ENCODE measurements at regions not wholly inside any gene's neighbourhood (a gene's known extent, or its start where the extent isn't known, plus 50 kb on each side); places are given as distances from the start of the nearest gene placed in this dataset.

DNA sequence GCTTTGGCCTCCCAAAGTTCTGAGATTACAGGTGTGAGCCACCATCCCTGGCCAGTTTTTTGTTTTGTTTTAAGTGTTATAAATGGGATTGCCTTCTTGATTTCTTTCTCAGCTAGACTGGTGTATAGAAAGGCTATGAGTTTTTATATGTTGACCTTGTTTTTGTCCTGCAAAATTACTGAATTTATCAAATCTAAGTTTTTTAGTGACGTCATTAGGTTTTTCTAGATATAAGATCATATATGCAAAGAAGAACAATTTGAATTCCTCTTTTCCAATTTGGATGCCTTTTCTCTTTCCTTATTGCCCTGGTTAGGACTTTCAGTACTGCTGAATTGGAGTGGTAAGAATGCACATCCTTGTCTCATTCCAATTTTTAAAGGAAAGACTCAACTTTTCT is 81.3 kb upstream of the MOCS1 start:
- Histone ChIP-seq H4K20me1 (ENCODE audit: insufficient read depth, low read length) (no peaks in the 10 kb centered on the region), H3K79me2 (ENCODE audit: insufficient read depth, low read length) (no peaks in the 10 kb centered on the region), H3K4me3 (ENCODE audit: low read depth, low read length, poor library complexity, severe bottlenecking) (no peak overlapping the region), H3K27ac (ENCODE audit: low read depth, low read length, poor library complexity, severe bottlenecking) (no peak overlapping the region), H3F3A (ENCODE audit: insufficient read depth, low read length) (no peaks in the 10 kb centered on the region), H3K4me2 (ENCODE audit: low read length) (no peak overlapping the region), H3K4me1 (ENCODE audit: insufficient read depth, low read length, severe bottlenecking) (no peaks in the 10 kb centered on the region), H3K9me3 (ENCODE audit: low read length) (no peaks in the 10 kb centered on the region), H3K9ac (ENCODE audit: low read length) (no peak overlapping the region), H3K36me3 (ENCODE audit: insufficient read depth, low read length) (no peaks in the 10 kb centered on the region), H3K27me3 (ENCODE audit: insufficient read depth, low read length) (no peaks in the 10 kb centered on the region), H3K9me2 (ENCODE audit: low read depth, low read length) (no peaks in the 10 kb centered on the region), H2AFZ (ENCODE audit: low read length) (no peak overlapping the region)
- TF ChIP-seq, protein P1, sequence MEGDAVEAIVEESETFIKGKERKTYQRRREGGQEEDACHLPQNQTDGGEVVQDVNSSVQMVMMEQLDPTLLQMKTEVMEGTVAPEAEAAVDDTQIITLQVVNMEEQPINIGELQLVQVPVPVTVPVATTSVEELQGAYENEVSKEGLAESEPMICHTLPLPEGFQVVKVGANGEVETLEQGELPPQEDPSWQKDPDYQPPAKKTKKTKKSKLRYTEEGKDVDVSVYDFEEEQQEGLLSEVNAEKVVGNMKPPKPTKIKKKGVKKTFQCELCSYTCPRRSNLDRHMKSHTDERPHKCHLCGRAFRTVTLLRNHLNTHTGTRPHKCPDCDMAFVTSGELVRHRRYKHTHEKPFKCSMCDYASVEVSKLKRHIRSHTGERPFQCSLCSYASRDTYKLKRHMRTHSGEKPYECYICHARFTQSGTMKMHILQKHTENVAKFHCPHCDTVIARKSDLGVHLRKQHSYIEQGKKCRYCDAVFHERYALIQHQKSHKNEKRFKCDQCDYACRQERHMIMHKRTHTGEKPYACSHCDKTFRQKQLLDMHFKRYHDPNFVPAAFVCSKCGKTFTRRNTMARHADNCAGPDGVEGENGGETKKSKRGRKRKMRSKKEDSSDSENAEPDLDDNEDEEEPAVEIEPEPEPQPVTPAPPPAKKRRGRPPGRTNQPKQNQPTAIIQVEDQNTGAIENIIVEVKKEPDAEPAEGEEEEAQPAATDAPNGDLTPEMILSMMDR (IDR thresholded peaks at IDR 0.05; ENCODE audit: low read length) = no peak
- TF ChIP-seq EZH2 (IDR thresholded peaks at IDR 0.05; ENCODE audit: borderline replicate concordance, low read length) = no peak

DNA sequence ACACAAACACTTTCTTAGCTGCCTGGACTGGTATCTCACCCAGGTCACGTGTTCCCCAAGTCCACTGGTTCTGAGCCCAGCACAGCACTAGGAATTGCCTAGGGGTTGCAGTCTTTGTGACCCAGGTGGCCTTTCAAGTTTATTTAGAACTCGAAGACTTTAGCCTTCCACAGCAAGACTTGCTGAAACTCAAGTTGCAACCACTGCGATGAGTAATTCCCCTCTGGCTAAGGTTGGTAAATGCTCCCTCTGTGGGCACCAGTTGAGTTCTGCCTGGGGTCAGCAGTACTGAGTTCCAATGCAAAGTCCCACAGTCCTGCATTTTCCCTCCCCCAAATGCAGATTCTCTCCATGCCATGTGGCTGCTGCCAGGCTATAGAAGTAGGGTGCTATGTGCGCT is 77.6 kb upstream of the MOCS1 start:
- no peak overlapping the region for H2AFZ ChIP-seq (ENCODE audit: low read length)
- H3K27me3 ChIP-seq (ENCODE audit: insufficient read depth, low read length) = no peaks in the 10 kb centered on the region
- H3K27ac ChIP-seq (ENCODE audit: low read depth, low read length, poor library complexity, severe bottlenecking) = no peak overlapping the region
- no peaks in the 10 kb centered on the region for H4K20me1 ChIP-seq (ENCODE audit: insufficient read depth, low read length)
- no peaks in the 10 kb centered on the region for H3K36me3 ChIP-seq (ENCODE audit: insufficient read depth, low read length)
- TF ChIP-seq, protein P1 (IDR thresholded peaks at IDR 0.05; ENCODE audit: low read length) = no peak
- no peak for TF ChIP-seq EZH2 (IDR thresholded peaks at IDR 0.05; ENCODE audit: borderline replicate concordance, low read length)
- no peak overlapping the region for H3K9ac ChIP-seq (ENCODE audit: low read length)
- no peaks in the 10 kb centered on the region for H3K79me2 ChIP-seq (ENCODE audit: insufficient read depth, low read length)
- no peaks in the 10 kb centered on the region for H3K4me1 ChIP-seq (ENCODE audit: insufficient read depth, low read length, severe bottlenecking)
- H3K4me2 ChIP-seq (ENCODE audit: low read length) = no peak overlapping the region
- H3K4me3 ChIP-seq (ENCODE audit: low read depth, low read length, poor library complexity, severe bottlenecking) = no peak overlapping the region
- H3K9me3 ChIP-seq (ENCODE audit: low read length) = no peaks in the 10 kb centered on the region
- no peaks in the 10 kb centered on the region for H3K9me2 ChIP-seq (ENCODE audit: low read depth, low read length)
- no peaks in the 10 kb centered on the region for H3F3A ChIP-seq (ENCODE audit: insufficient read depth, low read length)

DNA sequence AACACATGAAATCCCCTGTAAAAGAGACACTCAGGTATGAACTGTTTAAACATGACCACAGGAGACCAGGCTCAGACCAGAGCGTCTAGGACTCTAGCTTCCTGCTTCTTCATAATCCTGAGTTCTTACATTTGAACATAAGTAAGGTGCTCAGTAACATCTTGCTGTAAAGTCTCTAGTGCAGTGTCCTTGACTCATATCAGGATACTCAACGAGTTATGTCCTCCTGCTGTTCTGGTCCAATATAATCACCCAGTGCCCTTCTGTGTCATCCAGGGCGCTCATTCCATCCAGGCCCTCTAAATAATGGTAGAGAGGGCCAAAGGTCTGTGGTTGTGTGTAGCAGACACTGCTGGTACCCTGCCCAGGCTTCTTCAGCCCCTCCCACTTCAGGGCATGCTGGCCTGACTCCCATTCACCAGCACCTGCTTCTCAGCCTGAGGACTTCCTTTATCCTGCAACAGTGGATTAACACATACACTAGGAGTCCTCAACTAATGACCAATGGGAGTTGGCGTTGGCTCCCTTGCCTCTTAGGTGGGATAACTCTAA is 66.8 kb upstream of the MOCS1 start:
- no peak overlapping the region for H3K4me3 ChIP-seq (ENCODE audit: low read depth, low read length, poor library complexity, severe bottlenecking)
- no peaks in the 10 kb centered on the region for H3K4me1 ChIP-seq (ENCODE audit: insufficient read depth, low read length, severe bottlenecking)
- no peaks in the 10 kb centered on the region for H4K20me1 ChIP-seq (ENCODE audit: insufficient read depth, low read length)
- no peak overlapping the region for H3K9ac ChIP-seq (ENCODE audit: low read length)
- H3K4me2 ChIP-seq (ENCODE audit: low read length) = no peak overlapping the region
- H3F3A ChIP-seq (ENCODE audit: insufficient read depth, low read length) = no peaks in the 10 kb centered on the region
- H3K9me3 ChIP-seq (ENCODE audit: low read length) = no peaks in the 10 kb centered on the region
- H3K36me3 ChIP-seq (ENCODE audit: insufficient read depth, low read length) = no peaks in the 10 kb centered on the region
- no peaks in the 10 kb centered on the region for H3K9me2 ChIP-seq (ENCODE audit: low read depth, low read length)
- no peaks in the 10 kb centered on the region for H3K79me2 ChIP-seq (ENCODE audit: insufficient read depth, low read length)
- H3K27me3 ChIP-seq (ENCODE audit: insufficient read depth, low read length) = no peaks in the 10 kb centered on the region
- no peak overlapping the region for H2AFZ ChIP-seq (ENCODE audit: low read length)
- no peak for TF ChIP-seq EZH2 (IDR thresholded peaks at IDR 0.05; ENCODE audit: borderline replicate concordance, low read length)
- TF ChIP-seq, protein P1 (IDR thresholded peaks at IDR 0.05; ENCODE audit: low read length) = no peak
- H3K27ac ChIP-seq (ENCODE audit: low read depth, low read length, poor library complexity, severe bottlenecking) = no peak overlapping the region

Measured in OCI-LY1 (cell line).